ENCODE measurements at regions not wholly inside any gene's neighbourhood (a gene's known extent, or its start where the extent isn't known, plus 50 kb on each side); places are given as distances from the start of the nearest gene placed in this dataset.

DNA sequence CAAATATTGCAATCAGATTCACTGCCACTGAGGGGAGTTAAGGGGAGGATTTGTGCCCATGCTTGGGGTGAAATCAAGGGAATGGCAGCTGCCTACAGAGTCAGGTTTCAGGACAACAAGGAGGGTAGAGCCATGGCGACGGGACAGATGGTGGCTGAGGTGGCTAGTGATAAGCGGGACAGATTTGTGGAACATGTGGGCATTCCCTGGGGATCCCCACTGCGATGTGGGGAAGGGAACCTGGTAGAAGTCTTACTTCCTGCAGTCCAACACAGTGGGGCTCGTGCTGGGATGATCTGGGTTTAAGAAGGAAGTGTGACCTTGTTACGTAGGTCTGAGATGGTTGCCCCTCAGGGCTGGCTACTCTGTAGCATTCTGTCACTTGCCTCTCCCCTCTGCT lies 292.0 kb upstream of the JARID2 start:
- Histone ChIP-seq H3K27me3 (ENCODE audit: insufficient read depth) (no peaks in the 10 kb centered on the region), H3K36me3 (ENCODE audit: insufficient read depth) (no peaks in the 10 kb centered on the region; the same call in 1 of the 2 replicates), H3K79me2 (replicated peaks; ENCODE audit: insufficient read depth) (no peaks in the 10 kb centered on the region; the same call in 1 of the 2 replicates), H3K27ac (ENCODE audit: low read depth) (no peak overlapping the region), H3K4me1 (ENCODE audit: insufficient read depth) (no peaks in the 10 kb centered on the region), H3K4me2 (no peak overlapping the region), H3K4me3 (no peak overlapping the region), H4K20me1 (replicated peaks; ENCODE audit: insufficient read depth) (no peaks in the 10 kb centered on the region), H3K9me2 (ENCODE audit: insufficient read depth) (no peaks in the 10 kb centered on the region), H2AFZ (no peak overlapping the region), H3F3A (replicated peaks; ENCODE audit: low read depth) (peaks cover 4% of the 10 kb centered on the region; the same call in 1 of the 2 replicates)
- Mint-ChIP-seq H3K36me3 (ENCODE audit: low read depth) (peaks cover 12% of the 10 kb centered on the region; the same call in 2 of the 3 replicates), H3K9me3 (peaks cover 5% of the 10 kb centered on the region; the same call in 1 of the 3 replicates), H3K4me1 (no peaks in the 10 kb centered on the region), H3K27me3 (ENCODE audit: insufficient read depth, low read depth, poor library complexity) (peaks cover 2% of the 10 kb centered on the region), H3K27ac (no peak overlapping the region), H3K4me3 (no peak overlapping the region)
- TF ChIP-seq ZNF331 (CRISPR knock-in tag; IDR thresholded peaks at IDR 0.05; ENCODE audit: low read depth) (no peak), EZH2 (IDR thresholded peaks at IDR 0.05; ENCODE audit: low read depth, unreplicated experiment) (no peak), JUNB (IDR thresholded peaks at IDR 0.05; ENCODE audit: unreplicated experiment) (no peak), EZH2phosphoT487 (IDR thresholded peaks at IDR 0.05; ENCODE audit: unreplicated experiment) (no peak), CTCF (conservative IDR thresholded peaks at IDR 0.05; ENCODE audit: low read depth in 2 of 2) (no peak), POLR2AphosphoS5 (IDR thresholded peaks at IDR 0.05; ENCODE audit: low read depth) (no peak), CREB1 (CRISPR knock-in tag; IDR thresholded peaks at IDR 0.05; ENCODE audit: low read depth) (no peak), ZNF114 (CRISPR knock-in tag; IDR thresholded peaks at IDR 0.05) (no peak), NANOG (IDR thresholded peaks at IDR 0.05; ENCODE audit: borderline replicate concordance) (no peak), STAT1 (IDR thresholded peaks at IDR 0.05; ENCODE audit: unreplicated experiment) (no peak), REST (IDR thresholded peaks at IDR 0.05; ENCODE audit: unreplicated experiment) (no peak)
- TF ChIP-seq, protein P1, sequence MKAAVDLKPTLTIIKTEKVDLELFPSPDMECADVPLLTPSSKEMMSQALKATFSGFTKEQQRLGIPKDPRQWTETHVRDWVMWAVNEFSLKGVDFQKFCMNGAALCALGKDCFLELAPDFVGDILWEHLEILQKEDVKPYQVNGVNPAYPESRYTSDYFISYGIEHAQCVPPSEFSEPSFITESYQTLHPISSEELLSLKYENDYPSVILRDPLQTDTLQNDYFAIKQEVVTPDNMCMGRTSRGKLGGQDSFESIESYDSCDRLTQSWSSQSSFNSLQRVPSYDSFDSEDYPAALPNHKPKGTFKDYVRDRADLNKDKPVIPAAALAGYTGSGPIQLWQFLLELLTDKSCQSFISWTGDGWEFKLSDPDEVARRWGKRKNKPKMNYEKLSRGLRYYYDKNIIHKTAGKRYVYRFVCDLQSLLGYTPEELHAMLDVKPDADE (IDR thresholded peaks at IDR 0.05) = no peak
- TF ChIP-seq, protein P2, sequence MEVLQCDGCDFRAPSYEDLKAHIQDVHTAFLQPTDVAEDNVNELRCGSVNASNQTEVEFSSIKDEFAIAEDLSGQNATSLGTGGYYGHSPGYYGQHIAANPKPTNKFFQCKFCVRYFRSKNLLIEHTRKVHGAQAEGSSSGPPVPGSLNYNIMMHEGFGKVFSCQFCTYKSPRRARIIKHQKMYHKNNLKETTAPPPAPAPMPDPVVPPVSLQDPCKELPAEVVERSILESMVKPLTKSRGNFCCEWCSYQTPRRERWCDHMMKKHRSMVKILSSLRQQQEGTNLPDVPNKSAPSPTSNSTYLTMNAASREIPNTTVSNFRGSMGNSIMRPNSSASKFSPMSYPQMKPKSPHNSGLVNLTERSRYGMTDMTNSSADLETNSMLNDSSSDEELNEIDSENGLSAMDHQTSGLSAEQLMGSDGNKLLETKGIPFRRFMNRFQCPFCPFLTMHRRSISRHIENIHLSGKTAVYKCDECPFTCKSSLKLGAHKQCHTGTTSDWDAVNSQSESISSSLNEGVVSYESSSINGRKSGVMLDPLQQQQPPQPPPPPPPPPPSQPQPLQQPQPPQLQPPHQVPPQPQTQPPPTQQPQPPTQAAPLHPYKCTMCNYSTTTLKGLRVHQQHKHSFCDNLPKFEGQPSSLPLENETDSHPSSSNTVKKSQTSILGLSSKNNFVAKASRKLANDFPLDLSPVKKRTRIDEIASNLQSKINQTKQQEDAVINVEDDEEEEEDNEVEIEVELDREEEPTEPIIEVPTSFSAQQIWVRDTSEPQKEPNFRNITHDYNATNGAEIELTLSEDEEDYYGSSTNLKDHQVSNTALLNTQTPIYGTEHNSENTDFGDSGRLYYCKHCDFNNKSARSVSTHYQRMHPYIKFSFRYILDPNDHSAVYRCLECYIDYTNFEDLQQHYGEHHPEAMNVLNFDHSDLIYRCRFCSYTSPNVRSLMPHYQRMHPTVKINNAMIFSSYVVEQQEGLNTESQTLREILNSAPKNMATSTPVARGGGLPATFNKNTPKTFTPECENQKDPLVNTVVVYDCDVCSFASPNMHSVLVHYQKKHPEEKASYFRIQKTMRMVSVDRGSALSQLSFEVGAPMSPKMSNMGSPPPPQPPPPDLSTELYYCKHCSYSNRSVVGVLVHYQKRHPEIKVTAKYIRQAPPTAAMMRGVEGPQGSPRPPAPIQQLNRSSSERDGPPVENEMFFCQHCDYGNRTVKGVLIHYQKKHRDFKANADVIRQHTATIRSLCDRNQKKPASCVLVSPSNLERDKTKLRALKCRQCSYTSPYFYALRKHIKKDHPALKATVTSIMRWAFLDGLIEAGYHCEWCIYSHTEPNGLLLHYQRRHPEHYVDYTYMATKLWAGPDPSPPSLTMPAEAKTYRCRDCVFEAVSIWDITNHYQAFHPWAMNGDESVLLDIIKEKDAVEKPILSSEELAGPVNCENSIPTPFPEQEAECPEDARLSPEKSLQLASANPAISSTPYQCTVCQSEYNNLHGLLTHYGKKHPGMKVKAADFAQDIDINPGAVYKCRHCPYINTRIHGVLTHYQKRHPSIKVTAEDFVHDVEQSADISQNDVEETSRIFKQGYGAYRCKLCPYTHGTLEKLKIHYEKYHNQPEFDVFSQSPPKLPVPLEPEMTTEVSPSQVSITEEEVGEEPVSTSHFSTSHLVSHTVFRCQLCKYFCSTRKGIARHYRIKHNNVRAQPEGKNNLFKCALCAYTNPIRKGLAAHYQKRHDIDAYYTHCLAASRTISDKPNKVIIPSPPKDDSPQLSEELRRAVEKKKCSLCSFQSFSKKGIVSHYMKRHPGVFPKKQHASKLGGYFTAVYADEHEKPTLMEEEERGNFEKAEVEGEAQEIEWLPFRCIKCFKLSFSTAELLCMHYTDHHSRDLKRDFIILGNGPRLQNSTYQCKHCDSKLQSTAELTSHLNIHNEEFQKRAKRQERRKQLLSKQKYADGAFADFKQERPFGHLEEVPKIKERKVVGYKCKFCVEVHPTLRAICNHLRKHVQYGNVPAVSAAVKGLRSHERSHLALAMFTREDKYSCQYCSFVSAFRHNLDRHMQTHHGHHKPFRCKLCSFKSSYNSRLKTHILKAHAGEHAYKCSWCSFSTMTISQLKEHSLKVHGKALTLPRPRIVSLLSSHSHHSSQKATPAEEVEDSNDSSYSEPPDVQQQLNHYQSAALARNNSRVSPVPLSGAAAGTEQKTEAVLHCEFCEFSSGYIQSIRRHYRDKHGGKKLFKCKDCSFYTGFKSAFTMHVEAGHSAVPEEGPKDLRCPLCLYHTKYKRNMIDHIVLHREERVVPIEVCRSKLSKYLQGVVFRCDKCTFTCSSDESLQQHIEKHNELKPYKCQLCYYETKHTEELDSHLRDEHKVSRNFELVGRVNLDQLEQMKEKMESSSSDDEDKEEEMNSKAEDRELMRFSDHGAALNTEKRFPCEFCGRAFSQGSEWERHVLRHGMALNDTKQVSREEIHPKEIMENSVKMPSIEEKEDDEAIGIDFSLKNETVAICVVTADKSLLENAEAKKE (CRISPR knock-in tag; IDR thresholded peaks at IDR 0.05) = no peak
- DNase-seq (ENCODE audit: low spot score) = no peak
- no peak for ATAC-seq
